Upper lobe of right lung (tissue), 1 donor: ENCODE measurements at regions not wholly inside any gene's neighbourhood (a gene's known extent, or its start where the extent isn't known, plus 50 kb on each side); places are given as distances from the start of the nearest gene placed in this dataset.
"Not testable (repeated sequence)": the region's sequence is repeated elsewhere in the genome, so short reads cannot be mapped to it uniquely, and the experiment has no call there.

ENCODE experiments used
- ATAC-seq: fragments of 200-7000 bp; cut with Tn5 transposase; one replicate; pipeline ENCODE4 v1.9.1; 2020; ENCODE audit warnings: mild to moderate bottlenecking, moderate library complexity
- DNase-seq: peaks from one replicate; pipeline ENCODE4 v3.0.0-alpha.2; 2020
- H3K27ac ChIP-seq: fragments of 200-600 bp; one replicate; pipeline ENCODE4 v1.8.0; 2022
- H3K27me3 ChIP-seq: fragments of 200-600 bp; one replicate; pipeline ENCODE4 v1.8.0; 2022; ENCODE audit warnings: mild to moderate bottlenecking
- H3K36me3 ChIP-seq: fragments of 200-600 bp; one replicate; pipeline ENCODE4 v1.8.0; 2022
- H3K4me1 ChIP-seq: fragments of 200-600 bp; one replicate; pipeline ENCODE4 v1.8.0; 2022
- H3K4me3 ChIP-seq: fragments of 200-600 bp; one replicate; pipeline ENCODE4 v1.8.0; 2022; ENCODE audit warnings: mild to moderate bottlenecking
- H3K9me3 ChIP-seq: fragments of 200-600 bp; one replicate; pipeline ENCODE4 v1.8.0; 2022
- CTCF ChIP-seq: fragments of 200-600 bp; IDR thresholded peaks from one replicate; pipeline ENCODE4 v1.8.0; 2022; ENCODE audit warnings: antibody characterized with exemption
- intact Hi-C: fragments of 100-400 bp; cut with DNase I; formaldehyde crosslinking; loops from one replicate; pipeline ENCODE4 v1.11.0; 2022
- donor health status: DM: no; HTN: yes; CAD: no; lungs with severe emphysema.

- Histone ChIP-seq H3K4me3 (no peak overlapping the region), H3K4me1 (no peaks in the 10 kb centered on the region), H3K27me3 (no peaks in the 10 kb centered on the region), H3K36me3 (no peaks in the 10 kb centered on the region), H3K27ac (no peak overlapping the region), H3K9me3 (no peaks in the 10 kb centered on the region)
- no peak for TF ChIP-seq CTCF
- DNase-seq, result no peak
- ATAC-seq, result no peak
- intact Hi-C loops, result no loop called here
These were observed 86.7 kb upstream of the ATP8B1 start for GRCh38 chr18:57889841-57890240.

DNA sequence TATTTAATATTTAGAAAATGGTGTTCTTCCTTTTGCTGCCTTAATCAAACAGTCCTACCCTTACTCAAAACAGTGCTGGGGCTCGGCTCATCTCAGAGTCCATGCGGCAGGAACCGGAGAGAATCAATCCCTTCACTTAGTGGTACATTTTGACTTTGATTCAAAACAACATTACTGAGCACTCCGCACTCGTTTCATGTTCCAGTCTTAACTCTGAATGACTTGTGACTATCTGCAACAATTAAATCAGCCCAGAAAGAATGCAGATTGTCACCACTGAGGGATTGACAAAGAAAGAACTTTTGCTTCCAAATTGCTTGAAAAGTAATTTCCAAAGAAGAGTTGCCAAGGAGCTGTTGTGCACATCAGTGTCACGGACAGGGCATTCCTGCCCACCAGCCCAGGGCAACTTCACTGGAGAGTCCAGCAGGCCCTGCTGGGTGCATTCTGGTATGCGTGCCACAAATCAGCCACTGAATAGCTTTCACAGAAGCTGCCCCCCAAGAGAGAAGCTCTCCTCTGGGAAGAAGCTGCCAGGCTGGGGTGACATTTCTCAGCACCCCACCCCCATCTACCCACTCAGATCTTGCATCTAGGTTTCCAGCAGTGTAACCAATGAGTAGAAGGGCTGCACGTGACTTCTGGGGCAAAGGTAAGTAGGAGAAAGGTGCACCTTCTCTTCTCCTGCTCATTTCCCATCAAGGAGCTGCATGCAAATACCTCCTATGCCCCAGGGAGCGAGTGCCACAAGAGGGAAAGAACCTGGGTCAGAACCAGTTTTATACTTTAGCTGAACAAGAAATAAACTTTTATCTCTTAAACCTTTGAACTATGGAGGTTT, 84.6 kb upstream of the ATP8B1 start:
- Histone ChIP-seq H3K9me3 (no peaks in the 10 kb centered on the region), H3K4me1 (no peaks in the 10 kb centered on the region), H3K27me3 (no peaks in the 10 kb centered on the region), H3K36me3 (no peaks in the 10 kb centered on the region), H3K4me3 (no peak overlapping the region), H3K27ac (no peak overlapping the region)
- TF ChIP-seq CTCF, result no peak
- ATAC-seq (no peak), DNase-seq (no peak)
- intact Hi-C loops, result no loop called here

- Histone ChIP-seq H3K4me1 (no peaks in the 10 kb centered on the region), H3K27me3 (no peaks in the 10 kb centered on the region), H3K9me3 (no peaks in the 10 kb centered on the region), H3K36me3 (no peaks in the 10 kb centered on the region), H3K27ac (no peak overlapping the region), H3K4me3 (no peak overlapping the region)
- no peak for DNase-seq
- ATAC-seq, result no peak
- intact Hi-C loops, result no loop called here
- no peak for TF ChIP-seq CTCF
These were observed 82.8 kb upstream of the ATP8B1 start for GRCh38 chr18:57885931-57886330.

GRCh38 chr18:57882465-57882864, 79.3 kb upstream of the ATP8B1 start:
- Histone ChIP-seq H3K36me3 (no peaks in the 10 kb centered on the region), H3K27ac (no peak overlapping the region), H3K9me3 (no peaks in the 10 kb centered on the region), H3K27me3 (no peaks in the 10 kb centered on the region), H3K4me1 (no peaks in the 10 kb centered on the region), H3K4me3 (no peak overlapping the region)
- intact Hi-C loops, result no loop called here
- no peak for TF ChIP-seq CTCF
- ATAC-seq (no peak), DNase-seq (no peak)

- Histone ChIP-seq H3K27ac (no peak overlapping the region), H3K4me1 (no peaks in the 10 kb centered on the region), H3K9me3 (no peaks in the 10 kb centered on the region), H3K27me3 (no peaks in the 10 kb centered on the region), H3K4me3 (no peak overlapping the region), H3K36me3 (no peaks in the 10 kb centered on the region)
- ATAC-seq, result peak; percentile 98
- peak; percentile 72 for DNase-seq
- peak; percentile 90 for TF ChIP-seq CTCF
- intact Hi-C loops, result no loop called here
These were observed 78.8 kb upstream of the ATP8B1 start for GRCh38 chr18:57881818-57882413.

DNA sequence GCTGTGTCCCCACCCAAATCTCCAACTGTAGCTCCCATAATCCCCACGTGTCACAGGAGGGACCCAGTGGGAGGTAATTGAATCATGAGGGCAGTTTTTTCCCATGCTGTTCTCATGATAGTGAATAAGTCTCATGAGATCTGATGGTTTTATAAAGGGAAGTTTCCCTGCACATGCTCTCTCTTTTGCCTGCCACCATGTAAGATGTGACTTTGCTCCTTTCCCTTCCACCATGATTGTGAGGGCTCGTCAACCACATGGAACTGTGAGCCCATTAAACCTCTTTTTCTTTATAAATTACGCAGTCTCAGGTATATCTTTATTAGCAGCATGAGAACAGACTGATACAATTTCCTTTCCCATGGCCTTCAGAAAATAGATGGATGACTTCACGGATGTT, 76.8 kb upstream of the ATP8B1 start:
- DNase-seq, H3K9me3 ChIP-seq, H3K36me3 ChIP-seq, H3K27me3 ChIP-seq, H3K4me1 ChIP-seq, ATAC-seq, H3K27ac ChIP-seq, H3K4me3 ChIP-seq: not testable (repeated sequence)
- intact Hi-C loops, result loop anchor here (10.0 kb wide), 1 partner anchor 165 kb away; the partner anchor contains the start of gene NEDD4L
